WTC11 (cell line): ENCODE measurements at regions not wholly inside any gene's neighbourhood (a gene's known extent, or its start where the extent isn't known, plus 50 kb on each side); places are given as distances from the start of the nearest gene placed in this dataset.

Experiments
- ATAC-seq: fragments of 200-7000 bp; cut with Tn5 transposase; 2 replicates; pipeline ENCODE4 v1.10.0; 2021; ENCODE audit warnings: mild to moderate bottlenecking, moderate library complexity
- CTCF ChIA-PET: fragments of 300-600 bp; sonication (Branson Sonifier 250); formaldehyde crosslinking; loops from one replicate; lab custom pipeline; 2021; ENCODE audit warnings: antibody characterized with exemption; lab: Charles Lee
- POLR2A ChIA-PET: fragments of 350-600 bp; sonication (Branson Sonifier 250); formaldehyde crosslinking; loops from one replicate; lab custom pipeline; 2021; ENCODE audit warnings: antibody characterized with exemption; lab: Charles Lee
- DNase-seq: peaks from one replicate; pipeline ENCODE4 v3.0.0; 2021; ENCODE audit warnings: low spot score
- H3K27ac Mint-ChIP-seq: 2 replicates; pipeline ENCODE4 v1.8.0; 2021; ENCODE audit warnings: mixed read lengths
- H3K27me3 Mint-ChIP-seq: 2 replicates; pipeline ENCODE4 v1.8.0; 2021; ENCODE audit warnings: low read depth, mild to moderate bottlenecking, moderate library complexity, mixed read lengths
- H3K36me3 Mint-ChIP-seq: 2 replicates; pipeline ENCODE4 v1.8.0; 2021; ENCODE audit warnings: mixed read lengths
- H3K4me1 Mint-ChIP-seq: 2 replicates; pipeline ENCODE4 v1.8.0; 2022; ENCODE audit warnings: mixed read lengths
- H3K4me3 Mint-ChIP-seq: 2 replicates; pipeline ENCODE4 v1.8.0; 2021; ENCODE audit warnings: mild to moderate bottlenecking, moderate library complexity, mixed read lengths
- H3K9me3 Mint-ChIP-seq: 2 replicates; pipeline ENCODE4 v1.8.0; 2021; ENCODE audit warnings: mixed read lengths
- AFF4 ChIP-seq: sonication (generic); formaldehyde crosslinking; IDR thresholded peaks from 2 replicates; pipeline ENCODE4 v1.8.1; 2023; ENCODE audit warnings: mild to moderate bottlenecking, missing genetic modification reagents, borderline replicate concordance
- CBFB ChIP-seq: sonication (generic); formaldehyde crosslinking; IDR thresholded peaks from 2 replicates; pipeline ENCODE4 v1.8.1; 2022; ENCODE audit warnings: mild to moderate bottlenecking, low read depth, missing genetic modification reagents
- CREB1 ChIP-seq: sonication (generic); formaldehyde crosslinking; IDR thresholded peaks from 2 replicates; pipeline ENCODE4 v1.8.0; 2023; ENCODE audit warnings: mild to moderate bottlenecking, missing genetic modification reagents
- GABPB1 ChIP-seq: sonication (generic); formaldehyde crosslinking; IDR thresholded peaks from 2 replicates; pipeline ENCODE4 v1.8.1; 2023; ENCODE audit warnings: mild to moderate bottlenecking, missing genetic modification reagents
- GRHL2 ChIP-seq: fragments of 250-450 bp; sonication (Bioruptor Pico); IDR thresholded peaks from 2 replicates; pipeline ENCODE4 v1.8.0; 2022; ENCODE audit warnings: mild to moderate bottlenecking, moderate library complexity; ENCODE audit not compliant: insufficient replicate concordance, severe bottlenecking
- HMGA2 ChIP-seq: fragments of 250-450 bp; sonication (Bioruptor Pico); IDR thresholded peaks from 2 replicates; pipeline ENCODE4 v1.4.0; 2021; ENCODE audit warnings: mild to moderate bottlenecking, moderate library complexity
- IRF2 ChIP-seq: sonication (generic); formaldehyde crosslinking; IDR thresholded peaks from 2 replicates; pipeline ENCODE4 v1.8.0; 2022; ENCODE audit warnings: low read depth, missing genetic modification reagents, borderline replicate concordance
- JAZF1 ChIP-seq: fragments of 250-450 bp; sonication (Bioruptor Pico); IDR thresholded peaks from 2 replicates; pipeline ENCODE4 v1.9.0; 2021; ENCODE audit warnings: moderate library complexity, mild to moderate bottlenecking, inconsistent platforms
- JUN ChIP-seq: sonication (generic); formaldehyde crosslinking; IDR thresholded peaks from 2 replicates; pipeline ENCODE4 v1.8.0; 2023; ENCODE audit warnings: mild to moderate bottlenecking, missing genetic modification reagents
- NFE2L1 ChIP-seq: sonication (generic); formaldehyde crosslinking; IDR thresholded peaks from 2 replicates; pipeline ENCODE4 v1.8.1; 2023; ENCODE audit warnings: missing genetic modification reagents
- NFYB ChIP-seq: sonication (generic); formaldehyde crosslinking; conservative IDR thresholded peaks from 2 replicates; pipeline ENCODE4 v1.8.0; 2022; ENCODE audit warnings: low read depth, missing genetic modification reagents
- PRRX2 ChIP-seq: fragments of 250-450 bp; sonication (Bioruptor Pico); IDR thresholded peaks from 2 replicates; pipeline ENCODE4 v1.8.0; 2021; ENCODE audit warnings: mild to moderate bottlenecking
- RORB ChIP-seq: fragments of 250-450 bp; sonication (Bioruptor Pico); IDR thresholded peaks from 2 replicates; pipeline ENCODE4 v1.9.0; 2021; ENCODE audit warnings: mild to moderate bottlenecking
- SMAD3 ChIP-seq: sonication (generic); formaldehyde crosslinking; IDR thresholded peaks from 2 replicates; pipeline ENCODE4 v1.8.0; 2022; ENCODE audit warnings: missing genetic modification reagents, mild to moderate bottlenecking, borderline replicate concordance
- TP53 ChIP-seq: sonication (generic); formaldehyde crosslinking; IDR thresholded peaks from 2 replicates; pipeline ENCODE4 v1.8.1; 2023; ENCODE audit warnings: mild to moderate bottlenecking, missing genetic modification reagents
- USF1 ChIP-seq: sonication (generic); formaldehyde crosslinking; IDR thresholded peaks from 2 replicates; pipeline ENCODE4 v1.8.0; 2022; ENCODE audit warnings: mild to moderate bottlenecking, missing genetic modification reagents
- ZNF121 ChIP-seq: sonication (generic); formaldehyde crosslinking; IDR thresholded peaks from 2 replicates; pipeline ENCODE4 v1.8.0; 2023; ENCODE audit warnings: missing genetic modification reagents
- ZNF671 ChIP-seq: fragments of 250-450 bp; sonication (Bioruptor Pico); IDR thresholded peaks from 2 replicates; pipeline ENCODE4 v1.8.0; 2021; ENCODE audit warnings: mild to moderate bottlenecking
- TF ChIP-seq, protein P1 (sequence below): fragments of 250-450 bp; sonication (Bioruptor Pico); IDR thresholded peaks from 2 replicates; pipeline ENCODE4 v1.9.0; 2021; ENCODE audit warnings: mild to moderate bottlenecking, borderline replicate concordance
- TF ChIP-seq, protein P2 (sequence below): fragments of 250-450 bp; sonication (Bioruptor Pico); IDR thresholded peaks from 2 replicates; pipeline ENCODE4 v1.9.0; 2021; ENCODE audit warnings: moderate library complexity, mild to moderate bottlenecking, inconsistent platforms, borderline replicate concordance

GRCh38 chr3:159770998-159771397, 217.6 kb upstream of the IL12A start (continued):
- TF ChIP-seq NFYB (no peak), ZNF121 (CRISPR knock-in tag) (no peak), GABPB1 (no peak), GRHL2 (no peak), USF1 (CRISPR knock-in tag) (no peak), IRF2 (CRISPR knock-in tag) (no peak), HMGA2 (CRISPR knock-in tag) (no peak), NFE2L1 (CRISPR knock-in tag) (no peak), RORB (CRISPR knock-in tag) (no peak), PRRX2 (CRISPR knock-in tag) (no peak), TP53 (CRISPR knock-in tag) (no peak)
- TF ChIP-seq, protein P1, sequence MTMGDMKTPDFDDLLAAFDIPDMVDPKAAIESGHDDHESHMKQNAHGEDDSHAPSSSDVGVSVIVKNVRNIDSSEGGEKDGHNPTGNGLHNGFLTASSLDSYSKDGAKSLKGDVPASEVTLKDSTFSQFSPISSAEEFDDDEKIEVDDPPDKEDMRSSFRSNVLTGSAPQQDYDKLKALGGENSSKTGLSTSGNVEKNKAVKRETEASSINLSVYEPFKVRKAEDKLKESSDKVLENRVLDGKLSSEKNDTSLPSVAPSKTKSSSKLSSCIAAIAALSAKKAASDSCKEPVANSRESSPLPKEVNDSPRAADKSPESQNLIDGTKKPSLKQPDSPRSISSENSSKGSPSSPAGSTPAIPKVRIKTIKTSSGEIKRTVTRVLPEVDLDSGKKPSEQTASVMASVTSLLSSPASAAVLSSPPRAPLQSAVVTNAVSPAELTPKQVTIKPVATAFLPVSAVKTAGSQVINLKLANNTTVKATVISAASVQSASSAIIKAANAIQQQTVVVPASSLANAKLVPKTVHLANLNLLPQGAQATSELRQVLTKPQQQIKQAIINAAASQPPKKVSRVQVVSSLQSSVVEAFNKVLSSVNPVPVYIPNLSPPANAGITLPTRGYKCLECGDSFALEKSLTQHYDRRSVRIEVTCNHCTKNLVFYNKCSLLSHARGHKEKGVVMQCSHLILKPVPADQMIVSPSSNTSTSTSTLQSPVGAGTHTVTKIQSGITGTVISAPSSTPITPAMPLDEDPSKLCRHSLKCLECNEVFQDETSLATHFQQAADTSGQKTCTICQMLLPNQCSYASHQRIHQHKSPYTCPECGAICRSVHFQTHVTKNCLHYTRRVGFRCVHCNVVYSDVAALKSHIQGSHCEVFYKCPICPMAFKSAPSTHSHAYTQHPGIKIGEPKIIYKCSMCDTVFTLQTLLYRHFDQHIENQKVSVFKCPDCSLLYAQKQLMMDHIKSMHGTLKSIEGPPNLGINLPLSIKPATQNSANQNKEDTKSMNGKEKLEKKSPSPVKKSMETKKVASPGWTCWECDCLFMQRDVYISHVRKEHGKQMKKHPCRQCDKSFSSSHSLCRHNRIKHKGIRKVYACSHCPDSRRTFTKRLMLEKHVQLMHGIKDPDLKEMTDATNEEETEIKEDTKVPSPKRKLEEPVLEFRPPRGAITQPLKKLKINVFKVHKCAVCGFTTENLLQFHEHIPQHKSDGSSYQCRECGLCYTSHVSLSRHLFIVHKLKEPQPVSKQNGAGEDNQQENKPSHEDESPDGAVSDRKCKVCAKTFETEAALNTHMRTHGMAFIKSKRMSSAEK (CRISPR knock-in tag), result no peak

DNA sequence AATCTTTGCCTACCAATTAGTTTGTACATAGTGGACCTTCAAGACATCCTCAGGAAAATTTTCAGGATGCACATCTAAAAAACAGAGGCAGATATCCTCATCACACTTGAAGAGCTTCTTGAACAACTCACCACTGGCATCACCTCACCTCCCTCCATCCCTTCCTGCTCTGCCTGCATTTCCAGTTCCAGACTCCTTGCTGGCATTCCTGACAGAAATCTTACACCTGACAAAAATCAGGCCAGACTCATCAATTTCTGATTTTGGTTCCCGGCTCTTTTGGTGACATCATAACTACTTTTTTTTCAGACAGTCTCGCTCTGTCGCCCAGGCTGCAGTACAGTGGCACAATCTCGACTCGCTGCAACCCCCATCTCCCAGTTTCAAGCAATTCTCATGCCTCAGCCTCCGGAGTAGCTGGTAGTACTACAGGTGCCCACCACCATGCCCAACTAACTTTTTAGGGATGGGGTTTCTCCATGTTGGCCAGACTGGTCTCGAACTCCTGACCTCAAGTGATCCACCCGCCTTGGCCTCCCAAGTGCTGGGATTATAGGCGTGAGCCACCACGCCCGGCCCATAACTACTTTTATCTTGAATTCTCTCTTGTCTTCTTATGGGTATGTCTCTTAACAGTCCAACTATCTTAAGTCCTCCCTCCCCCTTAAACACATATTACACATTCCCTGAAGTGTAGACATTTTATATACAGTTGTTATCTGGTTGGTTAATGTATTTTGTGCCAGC, 216.6 kb upstream of the IL12A start:
- ChIA-PET POLR2A (no interaction called here), CTCF (no interaction called here)
- Mint-ChIP-seq H3K27me3 (no peaks in the 10 kb centered on the region), H3K36me3 (no peaks in the 10 kb centered on the region), H3K9me3 (no peaks in the 10 kb centered on the region), H3K4me1 (peaks cover 22% of the 10 kb centered on the region), H3K27ac (no peak overlapping the region), H3K4me3 (no peak overlapping the region)
- TF ChIP-seq JUN (CRISPR knock-in tag) (no peak), AFF4 (CRISPR knock-in tag) (no peak), ZNF671 (CRISPR knock-in tag) (no peak), CBFB (CRISPR knock-in tag) (no peak), GRHL2 (no peak), SMAD3 (CRISPR knock-in tag) (no peak), CREB1 (no peak), JAZF1 (CRISPR knock-in tag) (no peak)
- TF ChIP-seq, protein P2, sequence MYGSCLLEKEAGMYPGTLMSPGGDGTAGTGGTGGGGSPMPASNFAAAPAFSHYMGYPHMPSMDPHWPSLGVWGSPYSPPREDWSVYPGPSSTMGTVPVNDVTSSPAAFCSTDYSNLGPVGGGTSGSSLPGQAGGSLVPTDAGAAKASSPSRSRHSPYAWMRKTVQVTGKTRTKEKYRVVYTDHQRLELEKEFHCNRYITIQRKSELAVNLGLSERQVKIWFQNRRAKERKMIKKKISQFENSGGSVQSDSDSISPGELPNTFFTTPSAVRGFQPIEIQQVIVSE, result no peak
- ATAC-seq (no peak), DNase-seq (no peak)
